ENCODE measurements at regions not wholly inside any gene's neighbourhood (a gene's known extent, or its start where the extent isn't known, plus 50 kb on each side); places are given as distances from the start of the nearest gene placed in this dataset.

DNA sequence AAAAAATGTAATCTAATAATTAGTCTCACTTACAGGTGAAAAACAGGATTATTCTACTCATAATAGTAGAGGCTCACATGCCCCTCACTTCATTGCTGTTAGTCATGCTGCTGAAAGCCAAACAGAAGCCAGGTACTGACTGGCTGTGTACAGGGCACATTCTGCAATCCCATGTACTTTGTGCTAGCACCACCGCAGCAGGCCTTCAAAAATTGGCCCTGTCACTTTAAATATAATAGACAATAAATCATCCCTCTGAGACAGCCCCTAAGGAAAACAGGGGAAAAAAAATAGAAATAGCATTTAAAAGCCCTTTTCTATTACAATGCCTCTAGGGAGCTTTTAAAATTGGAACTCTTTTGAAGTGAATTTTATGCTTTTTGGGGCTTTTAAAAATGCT lies 723.8 kb downstream of the TUSC7 start:
- H3K27ac ChIP-seq: no peak overlapping the region
- no peaks in the 10 kb centered on the region for H3K36me3 ChIP-seq (replicated peaks in 1 of 2)
- intact Hi-C loops (cut with DNase I): no loop called here
- peaks cover 0 to 4% (median 0%) of the 10 kb centered on the region in 3 donors for H3K9me3 ChIP-seq (replicated peaks in 1 of 3)
- peaks cover 0 to 16% of the 10 kb centered on the region in 2 donors for H3K4me1 ChIP-seq (replicated peaks in 1 of 2)
- H3K4me3 ChIP-seq: no peak overlapping the region
- WGBS, 4 donors: 61 to 75% (median 72%) methylated on average over 1 of the region's 1 CpG
- no peaks in the 10 kb centered on the region for H3K27me3 ChIP-seq
- no peak for TF ChIP-seq POLR2A (IDR thresholded peaks at IDR 0.05)
- TF ChIP-seq, protein P1, sequence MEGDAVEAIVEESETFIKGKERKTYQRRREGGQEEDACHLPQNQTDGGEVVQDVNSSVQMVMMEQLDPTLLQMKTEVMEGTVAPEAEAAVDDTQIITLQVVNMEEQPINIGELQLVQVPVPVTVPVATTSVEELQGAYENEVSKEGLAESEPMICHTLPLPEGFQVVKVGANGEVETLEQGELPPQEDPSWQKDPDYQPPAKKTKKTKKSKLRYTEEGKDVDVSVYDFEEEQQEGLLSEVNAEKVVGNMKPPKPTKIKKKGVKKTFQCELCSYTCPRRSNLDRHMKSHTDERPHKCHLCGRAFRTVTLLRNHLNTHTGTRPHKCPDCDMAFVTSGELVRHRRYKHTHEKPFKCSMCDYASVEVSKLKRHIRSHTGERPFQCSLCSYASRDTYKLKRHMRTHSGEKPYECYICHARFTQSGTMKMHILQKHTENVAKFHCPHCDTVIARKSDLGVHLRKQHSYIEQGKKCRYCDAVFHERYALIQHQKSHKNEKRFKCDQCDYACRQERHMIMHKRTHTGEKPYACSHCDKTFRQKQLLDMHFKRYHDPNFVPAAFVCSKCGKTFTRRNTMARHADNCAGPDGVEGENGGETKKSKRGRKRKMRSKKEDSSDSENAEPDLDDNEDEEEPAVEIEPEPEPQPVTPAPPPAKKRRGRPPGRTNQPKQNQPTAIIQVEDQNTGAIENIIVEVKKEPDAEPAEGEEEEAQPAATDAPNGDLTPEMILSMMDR (IDR thresholded peaks at IDR 0.05): no peak
- DNase-seq: no peak

DNA sequence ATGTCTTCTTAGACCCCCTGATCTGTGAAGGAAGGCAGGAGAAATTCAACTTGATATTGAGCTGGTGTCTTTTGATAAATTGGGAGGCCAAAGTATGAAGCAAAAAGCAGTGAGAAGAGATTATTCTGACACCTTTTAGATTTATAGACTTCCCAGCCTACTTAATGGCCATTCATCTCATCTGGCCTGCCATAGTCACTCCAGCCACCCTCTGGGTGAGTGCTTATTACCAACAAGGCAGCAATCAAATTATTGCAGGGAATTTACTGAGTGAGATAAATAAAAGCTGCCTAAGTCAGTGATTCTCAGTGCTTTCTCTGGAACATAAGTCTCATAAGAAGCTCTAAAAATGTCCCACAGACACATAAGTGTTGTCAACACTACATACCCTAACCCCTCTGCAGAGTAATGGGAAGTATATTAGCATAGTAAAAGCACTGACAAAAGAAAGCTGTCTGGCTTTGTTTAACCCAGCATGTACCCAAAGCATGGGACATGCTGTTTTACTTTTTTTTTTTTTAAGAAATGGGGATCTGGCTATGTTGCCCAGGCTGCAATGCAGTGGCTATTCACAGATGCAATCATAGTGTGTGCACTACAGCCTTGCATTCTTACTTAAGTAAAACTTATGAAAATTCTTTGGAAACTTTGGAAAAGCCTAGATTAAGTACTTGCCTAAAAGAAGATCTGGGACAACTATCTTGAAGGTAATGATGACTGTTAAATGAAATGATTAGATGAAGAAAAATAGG lies 725.3 kb downstream of the TUSC7 start:
- intact Hi-C loops (cut with DNase I): no loop called here
- no peaks in the 10 kb centered on the region for H3K27me3 ChIP-seq
- H3K4me1 ChIP-seq (replicated peaks in 1 of 2): peaks cover 0 to 16% of the 10 kb centered on the region in 2 donors
- no peak overlapping the region for H3K27ac ChIP-seq
- no peaks in the 10 kb centered on the region for H3K36me3 ChIP-seq (replicated peaks in 1 of 2)
- DNase-seq: no peak
- no peak overlapping the region for H3K4me3 ChIP-seq
- peaks cover 0 to 4% (median 0%) of the 10 kb centered on the region in 3 donors for H3K9me3 ChIP-seq (replicated peaks in 1 of 3)
- TF ChIP-seq, protein P1 (IDR thresholded peaks at IDR 0.05): no peak
- TF ChIP-seq POLR2A (IDR thresholded peaks at IDR 0.05): no peak

DNA sequence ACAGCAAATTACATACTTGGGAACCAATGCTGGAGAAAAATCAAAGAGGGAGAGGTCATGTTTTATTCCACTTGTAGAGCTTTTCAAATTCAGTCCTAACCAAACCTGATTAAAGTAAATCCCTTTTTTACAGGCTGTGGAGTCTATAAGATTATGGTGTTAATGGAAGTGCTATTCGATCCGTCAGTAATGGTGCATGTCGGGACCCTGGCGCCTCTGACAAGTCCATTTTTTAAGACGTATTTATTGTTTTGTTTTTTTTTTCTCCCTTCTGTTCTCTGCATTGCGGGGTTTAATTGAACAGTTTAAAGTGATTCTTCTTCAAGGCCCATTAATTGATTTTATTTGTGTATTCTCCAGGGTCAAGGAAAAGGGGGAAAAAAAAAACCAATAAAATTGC lies 725.9 kb downstream of the TUSC7 start:
- Histone ChIP-seq H3K9me3 (replicated peaks in 1 of 3) (peaks cover 0 to 4% (median 0%) of the 10 kb centered on the region in 3 donors), H3K27ac (no peak overlapping the region), H3K27me3 (no peaks in the 10 kb centered on the region), H3K36me3 (replicated peaks in 1 of 2) (no peaks in the 10 kb centered on the region), H3K4me1 (replicated peaks in 1 of 2) (peaks cover 0 to 20% of the 10 kb centered on the region in 2 donors), H3K4me3 (no peak overlapping the region)
- WGBS, 4 donors: 94 to 97% (median 95%) methylated on average over 6 of the region's 6 CpGs
- no peak for DNase-seq
- no peak for TF ChIP-seq POLR2A (IDR thresholded peaks at IDR 0.05)
- TF ChIP-seq, protein P1 (IDR thresholded peaks at IDR 0.05): no peak
- intact Hi-C loops (cut with DNase I): no loop called here

DNA sequence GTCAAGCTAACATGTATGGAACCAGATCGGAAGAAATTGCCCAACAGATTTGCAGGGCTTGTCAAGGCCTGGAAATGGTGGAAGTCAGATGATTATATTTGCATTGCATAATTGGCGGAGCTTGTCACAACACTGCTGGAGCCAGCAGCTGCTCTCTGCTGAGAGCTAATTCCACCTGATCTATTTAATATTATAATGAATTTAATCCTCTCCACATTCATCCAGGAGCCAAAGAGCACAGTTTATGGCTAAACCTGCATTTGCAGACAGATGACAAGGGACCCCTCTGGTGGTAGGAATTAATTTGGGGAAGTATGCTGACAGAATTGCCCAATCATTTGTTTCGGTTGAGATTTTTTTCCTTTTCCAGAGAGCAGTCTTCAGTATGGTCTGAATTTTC lies 730.2 kb downstream of the TUSC7 start:
- no peaks in the 10 kb centered on the region for H3K9me3 ChIP-seq (replicated peaks in 1 of 3)
- TF ChIP-seq, protein P1 (IDR thresholded peaks at IDR 0.05): peak in 5 of 6 experiments; percentile 28 to 62 (median 40)
- no peak for TF ChIP-seq POLR2A (IDR thresholded peaks at IDR 0.05)
- 66 to 72% (median 71%) methylated on average over 3 of the region's 3 CpGs for WGBS, 4 donors
- intact Hi-C loops (cut with DNase I): no loop called here
- peaks cover 0 to 5% of the 10 kb centered on the region in 2 donors for H3K4me1 ChIP-seq (replicated peaks in 1 of 2)
- DNase-seq: peak in 2 of 7 donors; percentile 22 to 59
- H3K27ac ChIP-seq: no peak overlapping the region
- H3K27me3 ChIP-seq: no peaks in the 10 kb centered on the region
- no peaks in the 10 kb centered on the region for H3K36me3 ChIP-seq (replicated peaks in 1 of 2)
- no peak overlapping the region for H3K4me3 ChIP-seq

Data from adrenal gland (tissue), 9 donors.